ENCODE measurements at regions not wholly inside any gene's neighbourhood (a gene's known extent, or its start where the extent isn't known, plus 50 kb on each side); places are given as distances from the start of the nearest gene placed in this dataset.

GRCh38 chr18:25659541-25659940, 307.6 kb upstream of the ZNF521 start:
- H3K9me3 ChIP-seq (ENCODE audit: severe bottlenecking), result no peaks in the 10 kb centered on the region
- no peak for DNase-seq
- no peak for TF ChIP-seq CTCF (IDR thresholded peaks at IDR 0.05; ENCODE audit: low read depth, low read length)
- H3K36me3 ChIP-seq, result no peaks in the 10 kb centered on the region
- H3K4me3 ChIP-seq (ENCODE audit: low read depth, low read length), result no peak overlapping the region
- H3K27ac ChIP-seq, result no peak overlapping the region
- H3K27me3 ChIP-seq (ENCODE audit: insufficient read depth, low read depth, severe bottlenecking), result no peaks in the 10 kb centered on the region

DNA sequence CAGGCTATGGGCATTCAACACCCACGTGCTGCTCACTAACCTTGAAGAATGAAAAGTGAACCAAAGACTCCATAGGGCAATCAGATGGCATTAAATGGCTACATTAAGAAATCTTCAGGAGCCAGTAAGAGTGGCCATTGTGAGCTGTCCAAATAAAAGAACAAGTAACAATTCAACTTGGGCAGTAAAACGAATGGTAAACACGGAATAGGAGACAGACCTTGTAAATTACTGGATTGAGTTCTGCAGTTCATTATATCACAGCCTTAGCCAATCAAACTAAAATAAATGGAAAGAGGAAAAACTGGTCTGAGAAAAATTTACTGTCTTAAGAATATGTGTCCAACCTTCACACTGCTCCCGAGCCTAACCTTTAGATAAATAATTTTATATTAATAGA, 306.5 kb upstream of the ZNF521 start:
- no peak for DNase-seq
- no peaks in the 10 kb centered on the region for H3K36me3 ChIP-seq
- no peaks in the 10 kb centered on the region for H3K9me3 ChIP-seq (ENCODE audit: severe bottlenecking)
- no peak for TF ChIP-seq CTCF (IDR thresholded peaks at IDR 0.05; ENCODE audit: low read depth, low read length)
- no peak overlapping the region for H3K4me3 ChIP-seq (ENCODE audit: low read depth, low read length)
- H3K27me3 ChIP-seq (ENCODE audit: insufficient read depth, low read depth, severe bottlenecking), result no peaks in the 10 kb centered on the region
- H3K27ac ChIP-seq, result no peak overlapping the region

GRCh38 chr18:25651553-25651952, 299.6 kb upstream of the ZNF521 start:
- Histone ChIP-seq H3K4me3 (ENCODE audit: low read depth, low read length) (no peak overlapping the region), H3K36me3 (no peaks in the 10 kb centered on the region), H3K9me3 (ENCODE audit: severe bottlenecking) (no peaks in the 10 kb centered on the region), H3K27me3 (ENCODE audit: insufficient read depth, low read depth, severe bottlenecking) (no peaks in the 10 kb centered on the region), H3K27ac (no peak overlapping the region)
- no peak for DNase-seq
- no peak for TF ChIP-seq CTCF (IDR thresholded peaks at IDR 0.05; ENCODE audit: low read depth, low read length)

- Histone ChIP-seq H3K4me3 (ENCODE audit: low read depth, low read length) (no peak overlapping the region), H3K27me3 (ENCODE audit: insufficient read depth, low read depth, severe bottlenecking) (no peaks in the 10 kb centered on the region), H3K27ac (no peak overlapping the region), H3K9me3 (ENCODE audit: severe bottlenecking) (no peaks in the 10 kb centered on the region), H3K36me3 (no peaks in the 10 kb centered on the region)
- TF ChIP-seq CTCF (IDR thresholded peaks at IDR 0.05; ENCODE audit: low read depth, low read length), result no peak
- no peak for DNase-seq
Observed at GRCh38 chr18:25650201-25650941, 298.4 kb upstream of the ZNF521 start.

DNA sequence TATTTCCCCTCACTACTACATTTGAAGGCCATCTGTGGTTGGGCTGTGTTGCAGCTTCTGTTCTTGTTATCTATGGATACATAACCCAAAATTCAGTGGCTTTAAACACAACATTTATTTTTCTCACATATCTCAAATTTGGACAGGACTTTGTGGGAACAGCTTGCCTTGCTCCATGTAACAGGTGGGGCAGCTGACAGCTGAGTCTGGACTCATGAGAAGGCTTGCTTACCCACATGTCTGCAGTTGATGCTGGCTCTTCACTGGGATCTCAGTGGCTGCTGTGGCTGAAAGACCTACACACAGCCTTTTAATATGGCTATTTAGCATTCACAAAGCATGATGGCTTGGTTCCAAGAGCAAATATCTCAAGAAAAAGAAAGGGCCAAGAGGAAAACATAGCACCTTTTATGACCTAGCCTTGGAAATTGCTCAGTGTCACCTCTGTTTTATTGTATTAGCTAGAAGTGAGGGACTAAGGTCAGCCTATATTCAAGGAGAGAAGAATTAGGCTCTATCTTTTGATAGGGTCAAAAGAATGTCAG, 296.8 kb upstream of the ZNF521 start:
- TF ChIP-seq CTCF (IDR thresholded peaks at IDR 0.05; ENCODE audit: low read depth, low read length), result no peak
- Histone ChIP-seq H3K36me3 (no peaks in the 10 kb centered on the region), H3K4me3 (ENCODE audit: low read depth, low read length) (no peak overlapping the region), H3K27me3 (ENCODE audit: insufficient read depth, low read depth, severe bottlenecking) (peaks cover 4% of the 10 kb centered on the region), H3K9me3 (ENCODE audit: severe bottlenecking) (no peaks in the 10 kb centered on the region), H3K27ac (no peak overlapping the region)
- no peak for DNase-seq

- Histone ChIP-seq H3K27ac (no peak overlapping the region), H3K4me3 (ENCODE audit: low read depth, low read length) (no peak overlapping the region), H3K36me3 (no peaks in the 10 kb centered on the region), H3K9me3 (ENCODE audit: severe bottlenecking) (no peaks in the 10 kb centered on the region), H3K27me3 (ENCODE audit: insufficient read depth, low read depth, severe bottlenecking) (peaks cover 4% of the 10 kb centered on the region)
- no peak for DNase-seq
- TF ChIP-seq CTCF (IDR thresholded peaks at IDR 0.05; ENCODE audit: low read depth, low read length), result no peak
Observed at GRCh38 chr18:25647404-25647803, 295.4 kb upstream of the ZNF521 start.
